ENCODE measurements at regions not wholly inside any gene's neighbourhood (a gene's known extent, or its start where the extent isn't known, plus 50 kb on each side); places are given as distances from the start of the nearest gene placed in this dataset.
"Not testable (repeated sequence)": the region's sequence is repeated elsewhere in the genome, so short reads cannot be mapped to it uniquely, and the experiment has no call there.

GRCh38 chr3:3433711-3434110 is 254.2 kb upstream of the CRBN start:
- Histone ChIP-seq H3K9ac (ENCODE audit: insufficient read depth in 1 of 2, low read length in 2 of 2) (no peak overlapping the region), H3K4me1 (ENCODE audit: control insufficient read depth in 5 of 5, insufficient read depth in 5 of 5, low read length in 5 of 5) (no peaks in the 10 kb centered on the region), H3K36me3 (ENCODE audit: control insufficient read depth in 4 of 4, insufficient read depth in 4 of 4, low read length in 4 of 4) (no peaks in the 10 kb centered on the region), H3K27ac (ENCODE audit: low read depth in 1 of 2, low read length in 1 of 2) (no peak overlapping the region), H3K4me3 (no peak overlapping the region), H3K9me3 (ENCODE audit: control insufficient read depth in 4 of 4, insufficient read depth in 3 of 4, low read length in 3 of 4) (peaks cover 0 to 5% (median 0%) of the 10 kb centered on the region in 4 donors), H3K27me3 (ENCODE audit: control insufficient read depth in 3 of 3, insufficient read depth in 3 of 3, low read length in 2 of 3) (no peaks in the 10 kb centered on the region)
- no peak for DNase-seq
- ATAC-seq (ENCODE audit: insufficient read depth, low FRiP score) = no peak
- TF ChIP-seq, protein P1, sequence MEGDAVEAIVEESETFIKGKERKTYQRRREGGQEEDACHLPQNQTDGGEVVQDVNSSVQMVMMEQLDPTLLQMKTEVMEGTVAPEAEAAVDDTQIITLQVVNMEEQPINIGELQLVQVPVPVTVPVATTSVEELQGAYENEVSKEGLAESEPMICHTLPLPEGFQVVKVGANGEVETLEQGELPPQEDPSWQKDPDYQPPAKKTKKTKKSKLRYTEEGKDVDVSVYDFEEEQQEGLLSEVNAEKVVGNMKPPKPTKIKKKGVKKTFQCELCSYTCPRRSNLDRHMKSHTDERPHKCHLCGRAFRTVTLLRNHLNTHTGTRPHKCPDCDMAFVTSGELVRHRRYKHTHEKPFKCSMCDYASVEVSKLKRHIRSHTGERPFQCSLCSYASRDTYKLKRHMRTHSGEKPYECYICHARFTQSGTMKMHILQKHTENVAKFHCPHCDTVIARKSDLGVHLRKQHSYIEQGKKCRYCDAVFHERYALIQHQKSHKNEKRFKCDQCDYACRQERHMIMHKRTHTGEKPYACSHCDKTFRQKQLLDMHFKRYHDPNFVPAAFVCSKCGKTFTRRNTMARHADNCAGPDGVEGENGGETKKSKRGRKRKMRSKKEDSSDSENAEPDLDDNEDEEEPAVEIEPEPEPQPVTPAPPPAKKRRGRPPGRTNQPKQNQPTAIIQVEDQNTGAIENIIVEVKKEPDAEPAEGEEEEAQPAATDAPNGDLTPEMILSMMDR (IDR thresholded peaks at IDR 0.05; ENCODE audit: control extremely low read depth, extremely low read depth) = no peak
- 92 to 93% methylated on average over 2 of the region's 2 CpGs for WGBS, 2 donors

DNA sequence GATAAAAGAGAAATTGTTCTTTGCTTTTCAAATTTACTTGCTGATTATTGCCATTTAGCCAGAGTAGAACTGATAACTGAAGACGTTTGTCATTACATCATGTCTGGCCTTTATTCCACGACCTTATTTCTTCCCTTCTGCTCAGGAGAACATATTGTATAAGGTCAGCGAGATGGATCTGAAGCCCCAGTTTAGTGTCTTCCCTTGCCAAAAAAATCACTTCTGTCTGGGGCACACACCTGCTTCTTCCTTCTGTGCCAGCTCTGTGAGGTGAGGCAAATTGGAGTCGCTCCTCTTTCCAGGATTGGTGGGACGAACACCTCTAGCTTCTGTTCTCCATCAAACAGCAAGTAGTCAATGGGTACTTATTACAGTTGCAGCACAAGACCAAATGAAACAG is 250.3 kb upstream of the CRBN start:
- Histone ChIP-seq H3K4me3 (no peak overlapping the region), H3K4me1 (ENCODE audit: control insufficient read depth in 5 of 5, insufficient read depth in 5 of 5, low read length in 5 of 5) (no peaks in the 10 kb centered on the region), H3K27ac (ENCODE audit: low read depth in 1 of 2, low read length in 1 of 2) (no peak overlapping the region), H3K36me3 (ENCODE audit: control insufficient read depth in 4 of 4, insufficient read depth in 4 of 4, low read length in 4 of 4) (no peaks in the 10 kb centered on the region), H3K27me3 (ENCODE audit: control insufficient read depth in 3 of 3, insufficient read depth in 3 of 3, low read length in 2 of 3) (no peaks in the 10 kb centered on the region), H3K9ac (ENCODE audit: insufficient read depth in 1 of 2, low read length in 2 of 2) (no peak overlapping the region), H3K9me3 (ENCODE audit: control insufficient read depth in 4 of 4, insufficient read depth in 3 of 4, low read length in 3 of 4) (peaks cover 0 to 5% (median 2%) of the 10 kb centered on the region in 4 donors)
- 79 to 81% methylated on average over 5 of the region's 5 CpGs for WGBS, 2 donors
- ATAC-seq (ENCODE audit: insufficient read depth, low FRiP score) = no peak
- DNase-seq = no peak
- TF ChIP-seq, protein P1 (IDR thresholded peaks at IDR 0.05; ENCODE audit: control extremely low read depth, extremely low read depth) = no peak

DNA sequence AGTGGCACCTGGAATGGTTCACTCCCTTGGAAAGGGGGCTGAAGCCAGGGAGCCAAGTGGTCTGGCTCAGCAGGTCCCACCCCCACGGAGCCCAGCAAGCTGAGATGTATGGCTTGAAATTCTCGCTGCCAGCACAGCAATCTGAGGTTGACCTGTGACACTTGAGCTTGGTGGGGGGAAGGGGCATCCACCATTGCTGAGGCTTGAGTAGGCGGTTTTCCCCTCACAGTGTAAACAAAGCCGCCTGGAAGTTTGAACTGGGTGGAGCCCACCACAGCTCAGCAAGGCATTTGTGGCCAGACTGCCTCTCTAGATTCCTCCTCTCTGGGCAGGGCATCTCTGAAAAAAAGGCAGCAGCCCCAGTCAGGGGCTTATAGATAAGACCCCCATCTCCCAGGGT is 228.2 kb upstream of the CRBN start:
- not testable (repeated sequence) for DNase-seq; H3K27me3 ChIP-seq (ENCODE audit: control insufficient read depth in 3 of 3, insufficient read depth in 3 of 3, low read length in 2 of 3); H3K27ac ChIP-seq (ENCODE audit: low read depth in 1 of 2, low read length in 1 of 2); ATAC-seq (ENCODE audit: insufficient read depth, low FRiP score); H3K9ac ChIP-seq (ENCODE audit: insufficient read depth in 1 of 2, low read length in 2 of 2); H3K4me3 ChIP-seq; H3K4me1 ChIP-seq (ENCODE audit: control insufficient read depth in 5 of 5, insufficient read depth in 5 of 5, low read length in 5 of 5); H3K36me3 ChIP-seq (ENCODE audit: control insufficient read depth in 4 of 4, insufficient read depth in 4 of 4, low read length in 4 of 4)
- WGBS, 2 donors = 47 to 73% methylated on average over 4 of the region's 4 CpGs
- peaks cover 0 to 16% (median 0%) of the 10 kb centered on the region in 4 donors for H3K9me3 ChIP-seq (ENCODE audit: control insufficient read depth in 4 of 4, insufficient read depth in 3 of 4, low read length in 3 of 4)

- ATAC-seq (ENCODE audit: insufficient read depth, low FRiP score) = no peak
- no peak for DNase-seq
- Histone ChIP-seq H3K9ac (ENCODE audit: insufficient read depth in 1 of 2, low read length in 2 of 2) (no peak overlapping the region), H3K4me1 (ENCODE audit: control insufficient read depth in 5 of 5, insufficient read depth in 5 of 5, low read length in 5 of 5) (peaks cover 0 to 2% (median 0%) of the 10 kb centered on the region in 5 donors), H3K4me3 (no peak overlapping the region), H3K27ac (ENCODE audit: low read depth in 1 of 2, low read length in 1 of 2) (no peak overlapping the region), H3K27me3 (ENCODE audit: control insufficient read depth in 3 of 3, insufficient read depth in 3 of 3, low read length in 2 of 3) (no peaks in the 10 kb centered on the region), H3K36me3 (ENCODE audit: control insufficient read depth in 4 of 4, insufficient read depth in 4 of 4, low read length in 4 of 4) (no peaks in the 10 kb centered on the region), H3K9me3 (ENCODE audit: control insufficient read depth in 4 of 4, insufficient read depth in 3 of 4, low read length in 3 of 4) (peaks cover 0 to 27% (median 5%) of the 10 kb centered on the region in 4 donors)
- 83 to 84% methylated on average over 6 of the region's 6 CpGs for WGBS, 2 donors
- TF ChIP-seq, protein P1 (IDR thresholded peaks at IDR 0.05; ENCODE audit: control extremely low read depth, extremely low read depth) = no peak
These were observed 225.6 kb upstream of the CRBN start for GRCh38 chr3:3405131-3405530.

Data from lung (tissue), 11 donors.